ENCODE measurements at regions not wholly inside any gene's neighbourhood (a gene's known extent, or its start where the extent isn't known, plus 50 kb on each side); places are given as distances from the start of the nearest gene placed in this dataset.
"Not testable (repeated sequence)": the region's sequence is repeated elsewhere in the genome, so short reads cannot be mapped to it uniquely, and the experiment has no call there.

GRCh38 chr7:55261386-55261770 lies 103.8 kb upstream of the LANCL2 start:
- ATAC-seq (no peak), DNase-seq (ENCODE audit: low read depth in 1 of 2, low spot score in 1 of 2) (no peak), FAIRE-seq (no peak)
- ChIA-PET CTCF (interaction anchor here (1.0 kb wide), 1 partner anchor 19 kb away, joined by 3 read pairs; no protein-coding TSS in a partner anchor), POLR2A (no interaction called here)
- Histone ChIP-seq H3K4me2 (no peak overlapping the region), H3K27ac (no peak overlapping the region), H3K4me1 (peaks cover 10% of the 10 kb centered on the region; the same call in 1 of the 3 replicates), H3K9me3 (no peaks in the 10 kb centered on the region), H3K4me3 (no peak overlapping the region)
- TF ChIP-seq KDM1A (IDR thresholded peaks at IDR 0.05; ENCODE audit: low read depth) (no peak), ESRRA (IDR thresholded peaks at IDR 0.05; ENCODE audit: borderline replicate concordance, low read length) (no peak), HOXA7 (CRISPR knock-in tag; IDR thresholded peaks at IDR 0.05) (no peak), HMGXB4 (CRISPR knock-in tag; IDR thresholded peaks at IDR 0.05; ENCODE audit: borderline replicate concordance) (no peak), RFX5 (IDR thresholded peaks at IDR 0.05) (no peak), TP53 (CRISPR knock-in tag; IDR thresholded peaks at IDR 0.05) (no peak)
- WGBS (ENCODE audit: missing lambda C conversion rate), result 17% methylated on average over 1 of the region's 1 CpG

GRCh38 chr7:55265328-55265727 lies 99.8 kb upstream of the LANCL2 start:
- Histone ChIP-seq H3K4me2 (peak overlapping the region; percentile 56; the same call in 1 of the 3 replicates), H3K4me1 (peaks cover 10% of the 10 kb centered on the region; the same call in 1 of the 3 replicates)
- FAIRE-seq; ATAC-seq; H3K4me3 ChIP-seq; H3K9me3 ChIP-seq; DNase-seq (ENCODE audit: low read depth in 1 of 2, low spot score in 1 of 2); H3K27ac ChIP-seq; POLR2A ChIA-PET: not testable (repeated sequence)
- CTCF ChIA-PET, result interaction anchor here (1.0 to 9.6 kb wide), 6 partner anchors 11 to 492 kb away, joined by 3 to 89 read pairs (median 4); no protein-coding TSS in a partner anchor
- 83% methylated on average over 8 of the region's 8 CpGs for WGBS (ENCODE audit: missing lambda C conversion rate)

- DNase-seq (ENCODE audit: low read depth in 1 of 2, low spot score in 1 of 2) (peak in 1 of 2 experiments; percentile 47), FAIRE-seq (no peak)
- 36% methylated on average over 8 of the region's 8 CpGs for WGBS (ENCODE audit: missing lambda C conversion rate)
These were observed 99.1 kb upstream of the LANCL2 start for GRCh38 chr7:55265836-55266642.

More at GRCh38 chr7:55265836-55266642, 99.1 kb upstream of the LANCL2 start:
- Histone ChIP-seq H3K4me1 (peaks cover 10% of the 10 kb centered on the region; the same call in 1 of the 3 replicates), H3K27ac (no peak overlapping the region), H3K4me2 (peak overlapping the region; percentile 56), H3K4me3 (no peak overlapping the region), H3K9me3 (no peaks in the 10 kb centered on the region)
- TF ChIP-seq BCL3 (IDR thresholded peaks at IDR 0.05) (no peak), MAFK (IDR thresholded peaks at IDR 0.05; ENCODE audit: partially characterized antibody) (no peak), HMGXB4 (CRISPR knock-in tag; IDR thresholded peaks at IDR 0.05; ENCODE audit: borderline replicate concordance) (no peak), ESRRA (IDR thresholded peaks at IDR 0.05; ENCODE audit: borderline replicate concordance, low read length) (no peak), HDAC2 (IDR thresholded peaks at IDR 0.05) (no peak), POLR2A (IDR thresholded peaks at IDR 0.05; ENCODE audit: low read length) (no peak), BHLHE40 (IDR thresholded peaks at IDR 0.05; ENCODE audit: low read depth, low read length) (no peak)
- peak; percentile 45 to 69; a peak in 3 of 6 replicates for ATAC-seq
- CTCF ChIA-PET, result interaction anchor here (1.0 to 9.6 kb wide), 7 partner anchors 11 to 492 kb away, joined by 3 to 89 read pairs (median 4); no protein-coding TSS in a partner anchor
- POLR2A ChIA-PET, result no interaction called here
